ENCODE measurements at regions not wholly inside any gene's neighbourhood (a gene's known extent, or its start where the extent isn't known, plus 50 kb on each side); places are given as distances from the start of the nearest gene placed in this dataset.

GRCh38 chr2:7691961-7692656, 774.9 kb downstream of the RNF144A start:
- TF ChIP-seq ZNF274 (IDR thresholded peaks at IDR 0.05; ENCODE audit: low read depth, low read length) (no peak), SUZ12 (IDR thresholded peaks at IDR 0.05; ENCODE audit: extremely low read depth, insufficient read depth, insufficient read length) (no peak), YY1 (IDR thresholded peaks at IDR 0.05; ENCODE audit: insufficient read depth, insufficient read length) (no peak)

Data from NT2/D1 (cell line).